ENCODE measurements at regions not wholly inside any gene's neighbourhood (a gene's known extent, or its start where the extent isn't known, plus 50 kb on each side); places are given as distances from the start of the nearest gene placed in this dataset.

DNA sequence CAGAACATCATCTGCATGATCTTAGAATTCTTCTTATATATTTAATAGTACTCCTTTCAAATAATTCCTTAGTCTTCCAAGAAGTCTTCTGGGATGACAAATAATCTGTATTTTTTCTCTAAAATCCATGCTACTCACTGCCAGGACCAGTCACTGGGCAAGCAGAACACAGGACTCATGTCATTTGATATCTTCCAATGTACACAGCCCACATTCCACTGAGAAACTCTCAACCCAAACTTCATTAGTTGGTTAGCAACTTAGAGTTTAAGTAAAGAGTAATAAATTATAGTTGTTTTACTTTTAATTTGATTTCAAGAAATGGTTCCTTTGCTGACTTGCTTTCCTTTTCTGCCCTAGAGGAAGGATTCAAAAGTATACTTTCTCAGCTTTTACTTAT lies 317.0 kb downstream of the VGLL3 start:
- Mint-ChIP-seq H3K27me3 (ENCODE audit: low read depth) (no peaks in the 10 kb centered on the region), H3K4me1 (ENCODE audit: low read depth) (no peaks in the 10 kb centered on the region), H3K36me3 (ENCODE audit: low read depth) (no peaks in the 10 kb centered on the region), H3K27ac (no peak overlapping the region), H3K9me3 (ENCODE audit: insufficient read depth) (peaks cover 10% of the 10 kb centered on the region), H3K4me3 (no peak overlapping the region)
- ChIA-PET POLR2A (no interaction called here), CTCF (no interaction called here)
- DNase-seq (no peak), ATAC-seq (no peak)

DNA sequence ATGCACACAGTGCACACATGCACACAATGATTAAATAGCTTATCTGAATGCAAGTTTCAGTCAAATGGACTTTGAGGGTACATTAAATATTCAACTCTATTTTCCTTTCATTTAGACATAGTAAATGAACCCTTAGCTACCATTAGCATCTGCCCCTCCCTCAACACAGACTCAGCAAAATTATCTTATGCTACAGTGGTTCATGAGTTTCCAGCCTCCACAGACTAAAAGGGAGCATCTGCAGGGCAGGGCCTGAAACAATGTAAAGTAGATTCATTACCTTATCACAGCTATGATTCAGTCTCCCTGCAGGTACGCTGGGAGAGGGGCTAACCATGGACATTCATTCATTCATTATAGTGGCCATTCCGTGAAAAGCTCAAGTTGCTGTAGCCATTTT lies 329.1 kb downstream of the VGLL3 start:
- no peak overlapping the region for H3K4me3 Mint-ChIP-seq
- CTCF ChIA-PET = no interaction called here
- H3K27me3 Mint-ChIP-seq (ENCODE audit: low read depth) = no peaks in the 10 kb centered on the region
- H3K36me3 Mint-ChIP-seq (ENCODE audit: low read depth) = no peaks in the 10 kb centered on the region
- DNase-seq = no peak
- H3K4me1 Mint-ChIP-seq (ENCODE audit: low read depth) = no peaks in the 10 kb centered on the region
- ATAC-seq = no peak
- no peaks in the 10 kb centered on the region for H3K9me3 Mint-ChIP-seq (ENCODE audit: insufficient read depth)
- POLR2A ChIA-PET = no interaction called here
- no peak overlapping the region for H3K27ac Mint-ChIP-seq

DNA sequence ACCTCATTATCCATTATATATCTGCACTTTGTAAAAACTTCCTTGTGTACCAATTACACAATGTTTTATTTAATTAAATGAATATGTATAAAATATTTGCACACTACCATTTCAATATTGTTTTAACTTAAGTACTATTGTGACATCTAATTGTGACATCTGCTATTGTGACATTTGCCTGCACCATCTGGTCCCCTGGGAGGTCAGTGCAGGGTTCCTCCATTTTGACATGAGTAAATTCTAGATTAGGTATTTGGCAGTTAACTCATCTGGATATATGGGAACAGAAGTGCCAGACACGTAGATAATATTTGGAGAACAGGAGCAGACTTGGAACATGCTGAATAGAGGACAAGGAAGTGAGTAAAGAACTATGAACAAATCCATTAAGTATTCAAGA lies 332.1 kb downstream of the VGLL3 start:
- H3K27ac Mint-ChIP-seq = no peak overlapping the region
- H3K36me3 Mint-ChIP-seq (ENCODE audit: low read depth) = no peaks in the 10 kb centered on the region
- no peaks in the 10 kb centered on the region for H3K9me3 Mint-ChIP-seq (ENCODE audit: insufficient read depth)
- H3K4me1 Mint-ChIP-seq (ENCODE audit: low read depth) = no peaks in the 10 kb centered on the region
- CTCF ChIA-PET = no interaction called here
- H3K27me3 Mint-ChIP-seq (ENCODE audit: low read depth) = no peaks in the 10 kb centered on the region
- POLR2A ChIA-PET = no interaction called here
- DNase-seq = no peak
- H3K4me3 Mint-ChIP-seq = no peak overlapping the region
- no peak for ATAC-seq

DNA sequence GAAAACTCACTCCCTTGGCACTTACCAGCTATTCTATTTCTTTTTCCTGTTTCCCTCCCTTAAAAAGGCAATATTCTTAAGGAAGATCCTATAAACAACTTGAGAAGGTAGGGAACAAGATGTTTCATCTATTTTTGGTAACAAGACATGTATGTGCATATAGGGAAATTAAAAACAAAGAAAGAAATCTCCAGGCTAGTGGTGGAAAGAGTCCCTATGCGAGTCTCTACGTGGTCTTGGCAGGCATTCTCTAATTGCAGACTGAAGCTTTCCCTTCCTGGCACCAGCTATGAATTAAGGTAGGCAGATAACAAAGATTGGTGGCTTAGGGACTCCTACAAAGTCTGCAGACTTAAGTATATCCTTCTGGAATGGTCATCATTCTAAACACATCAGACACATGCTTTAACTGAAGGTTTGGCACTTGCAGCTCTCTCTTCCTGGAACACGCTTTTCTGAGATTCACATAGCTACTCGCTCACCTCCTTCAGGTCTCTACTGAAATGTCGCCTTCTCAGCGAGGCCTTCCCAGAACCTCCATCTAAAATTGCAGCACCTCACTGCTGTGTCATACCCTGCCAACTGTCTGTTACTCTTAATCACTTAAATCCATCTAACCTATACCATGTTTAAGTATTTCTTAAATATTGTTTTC lies 336.0 kb downstream of the VGLL3 start:
- Mint-ChIP-seq H3K27ac (no peak overlapping the region), H3K4me1 (ENCODE audit: low read depth) (no peaks in the 10 kb centered on the region), H3K4me3 (no peak overlapping the region), H3K36me3 (ENCODE audit: low read depth) (no peaks in the 10 kb centered on the region), H3K27me3 (ENCODE audit: low read depth) (no peaks in the 10 kb centered on the region), H3K9me3 (ENCODE audit: insufficient read depth) (no peaks in the 10 kb centered on the region)
- ChIA-PET CTCF (no interaction called here), POLR2A (no interaction called here)
- ATAC-seq (no peak), DNase-seq (no peak)

DNA sequence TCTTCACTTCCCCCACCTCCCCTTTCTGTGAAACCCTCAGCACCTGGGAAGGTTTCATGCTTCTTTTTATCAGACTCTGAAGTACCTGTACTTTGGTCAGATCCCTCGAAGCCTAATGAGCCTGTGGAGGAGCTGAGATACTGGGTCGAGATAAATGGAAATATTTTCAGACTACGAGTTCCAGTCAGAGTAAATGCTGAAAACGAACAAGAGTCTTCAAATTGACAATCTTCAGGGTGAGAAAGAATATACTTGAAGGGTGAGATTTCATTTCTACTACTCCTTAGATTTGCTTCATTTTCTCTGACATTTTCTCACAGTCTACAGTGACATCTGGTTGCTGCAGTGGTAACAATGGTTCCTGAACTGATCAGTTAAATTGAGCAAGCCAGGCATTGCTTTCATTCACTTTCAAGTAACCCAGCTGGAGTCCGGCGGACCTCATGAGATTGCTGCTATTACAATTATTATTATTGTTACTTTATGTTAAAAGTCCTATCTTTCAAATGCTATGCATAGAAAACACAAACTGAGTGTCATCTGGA lies 337.2 kb downstream of the VGLL3 start:
- H3K27me3 Mint-ChIP-seq (ENCODE audit: low read depth) = no peaks in the 10 kb centered on the region
- H3K9me3 Mint-ChIP-seq (ENCODE audit: insufficient read depth) = no peaks in the 10 kb centered on the region
- no peaks in the 10 kb centered on the region for H3K4me1 Mint-ChIP-seq (ENCODE audit: low read depth)
- ChIA-PET POLR2A (no interaction called here), CTCF (no interaction called here)
- ATAC-seq (no peak), DNase-seq (no peak)
- H3K36me3 Mint-ChIP-seq (ENCODE audit: low read depth) = no peaks in the 10 kb centered on the region
- no peak overlapping the region for H3K27ac Mint-ChIP-seq
- no peak overlapping the region for H3K4me3 Mint-ChIP-seq

DNA sequence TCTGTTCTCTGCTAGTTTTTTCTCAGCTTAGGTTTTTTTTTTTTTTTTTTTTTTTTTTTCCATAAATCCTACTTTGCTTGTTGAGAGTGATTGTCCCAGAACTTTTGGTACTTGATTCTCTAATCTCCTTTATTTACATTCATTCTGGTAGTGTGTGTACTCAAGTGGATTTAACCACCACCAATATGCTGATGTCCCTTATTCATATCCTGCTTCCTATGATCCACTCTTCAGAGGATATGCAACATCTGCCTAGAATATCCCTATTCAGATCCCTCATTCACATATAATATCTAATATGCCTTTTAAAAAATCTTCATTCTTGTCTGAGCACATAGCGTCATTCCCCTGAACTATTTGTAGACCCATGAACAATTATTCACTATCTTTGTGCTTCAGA lies 342.9 kb downstream of the VGLL3 start:
- Mint-ChIP-seq H3K4me3 (no peak overlapping the region), H3K9me3 (ENCODE audit: insufficient read depth) (peaks cover 4% of the 10 kb centered on the region), H3K27ac (no peak overlapping the region), H3K4me1 (ENCODE audit: low read depth) (no peaks in the 10 kb centered on the region), H3K27me3 (ENCODE audit: low read depth) (no peaks in the 10 kb centered on the region), H3K36me3 (ENCODE audit: low read depth) (no peaks in the 10 kb centered on the region)
- ATAC-seq (no peak), DNase-seq (no peak)
- ChIA-PET CTCF (no interaction called here), POLR2A (no interaction called here)

GRCh38 chr3:86645756-86646155 lies 345.2 kb downstream of the VGLL3 start:
- Mint-ChIP-seq H3K4me1 (ENCODE audit: low read depth) (no peaks in the 10 kb centered on the region), H3K27me3 (ENCODE audit: low read depth) (no peaks in the 10 kb centered on the region)
- ATAC-seq = no peak

DNA sequence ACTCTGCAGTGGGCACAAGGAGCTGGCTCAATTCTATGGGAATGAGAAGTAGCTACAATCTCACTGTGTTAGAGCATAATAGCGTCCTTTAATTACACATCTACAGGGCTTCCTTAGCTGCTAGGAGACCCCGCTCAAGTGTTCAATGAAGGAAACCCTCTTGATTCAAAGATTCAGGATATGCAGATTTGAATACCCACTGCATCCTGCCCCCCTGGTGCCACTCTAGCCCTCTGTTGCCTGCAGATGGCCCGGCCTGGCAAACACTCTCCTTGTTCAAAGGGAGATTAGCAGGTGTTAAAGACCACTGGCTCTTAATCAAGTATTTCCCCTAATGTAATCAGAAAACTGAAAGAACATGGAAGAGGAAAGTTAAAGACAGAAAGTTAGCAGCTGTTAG lies 356.6 kb downstream of the VGLL3 start:
- Mint-ChIP-seq H3K4me3 (no peak overlapping the region), H3K9me3 (ENCODE audit: insufficient read depth) (peaks cover 3% of the 10 kb centered on the region), H3K4me1 (ENCODE audit: low read depth) (no peaks in the 10 kb centered on the region), H3K27me3 (ENCODE audit: low read depth) (no peaks in the 10 kb centered on the region), H3K36me3 (ENCODE audit: low read depth) (no peaks in the 10 kb centered on the region), H3K27ac (no peak overlapping the region)
- CTCF ChIA-PET = no interaction called here
- POLR2A ChIA-PET = no interaction called here
- ATAC-seq (no peak), DNase-seq (no peak)

More at GRCh38 chr3:86645756-86646155, 345.2 kb downstream of the VGLL3 start:
- POLR2A ChIA-PET = no interaction called here
- H3K9me3 Mint-ChIP-seq (ENCODE audit: insufficient read depth) = peaks cover 4% of the 10 kb centered on the region
- no peaks in the 10 kb centered on the region for H3K36me3 Mint-ChIP-seq (ENCODE audit: low read depth)
- no peak overlapping the region for H3K4me3 Mint-ChIP-seq
- CTCF ChIA-PET = no interaction called here
- DNase-seq = no peak
- no peak overlapping the region for H3K27ac Mint-ChIP-seq

- no peak overlapping the region for H3K27ac Mint-ChIP-seq
- ChIA-PET POLR2A (interaction anchor here (0.6 kb wide), 1 partner anchor 125 kb away, joined by 4 read pairs; no protein-coding TSS in a partner anchor), CTCF (no interaction called here)
- no peak for ATAC-seq
- H3K4me3 Mint-ChIP-seq = no peak overlapping the region
- no peaks in the 10 kb centered on the region for H3K4me1 Mint-ChIP-seq (ENCODE audit: low read depth)
- no peak for DNase-seq
- H3K9me3 Mint-ChIP-seq (ENCODE audit: insufficient read depth) = no peaks in the 10 kb centered on the region
- no peaks in the 10 kb centered on the region for H3K27me3 Mint-ChIP-seq (ENCODE audit: low read depth)
- H3K36me3 Mint-ChIP-seq (ENCODE audit: low read depth) = no peaks in the 10 kb centered on the region
Observed at GRCh38 chr3:86629511-86629910, 361.4 kb downstream of the VGLL3 start.

- Mint-ChIP-seq H3K36me3 (ENCODE audit: low read depth) (no peaks in the 10 kb centered on the region), H3K27ac (no peak overlapping the region), H3K4me1 (ENCODE audit: low read depth) (no peaks in the 10 kb centered on the region), H3K9me3 (ENCODE audit: insufficient read depth) (no peaks in the 10 kb centered on the region), H3K27me3 (ENCODE audit: low read depth) (no peaks in the 10 kb centered on the region), H3K4me3 (no peak overlapping the region)
- POLR2A ChIA-PET = no interaction called here
- CTCF ChIA-PET = no interaction called here
- no peak for ATAC-seq
- DNase-seq = no peak
Observed at GRCh38 chr3:86624192-86624591, 366.8 kb downstream of the VGLL3 start.

- ChIA-PET CTCF (no interaction called here), POLR2A (no interaction called here)
- Mint-ChIP-seq H3K4me3 (no peak overlapping the region), H3K4me1 (ENCODE audit: low read depth) (no peaks in the 10 kb centered on the region), H3K27me3 (ENCODE audit: low read depth) (no peaks in the 10 kb centered on the region), H3K27ac (no peak overlapping the region), H3K9me3 (ENCODE audit: insufficient read depth) (no peaks in the 10 kb centered on the region), H3K36me3 (ENCODE audit: low read depth) (no peaks in the 10 kb centered on the region)
- no peak for DNase-seq
- no peak for ATAC-seq
Observed at GRCh38 chr3:86618706-86619105, 372.2 kb downstream of the VGLL3 start.

GRCh38 chr3:86605166-86605565 lies 385.8 kb downstream of the VGLL3 start:
- DNase-seq (no peak), ATAC-seq (no peak)
- H3K27ac Mint-ChIP-seq = no peak overlapping the region
- no peak overlapping the region for H3K4me3 Mint-ChIP-seq
- no peaks in the 10 kb centered on the region for H3K36me3 Mint-ChIP-seq (ENCODE audit: low read depth)
- ChIA-PET CTCF (no interaction called here), POLR2A (no interaction called here)
- H3K27me3 Mint-ChIP-seq (ENCODE audit: low read depth) = no peaks in the 10 kb centered on the region
- H3K9me3 Mint-ChIP-seq (ENCODE audit: insufficient read depth) = peaks cover 9% of the 10 kb centered on the region
- H3K4me1 Mint-ChIP-seq (ENCODE audit: low read depth) = no peaks in the 10 kb centered on the region

DNA sequence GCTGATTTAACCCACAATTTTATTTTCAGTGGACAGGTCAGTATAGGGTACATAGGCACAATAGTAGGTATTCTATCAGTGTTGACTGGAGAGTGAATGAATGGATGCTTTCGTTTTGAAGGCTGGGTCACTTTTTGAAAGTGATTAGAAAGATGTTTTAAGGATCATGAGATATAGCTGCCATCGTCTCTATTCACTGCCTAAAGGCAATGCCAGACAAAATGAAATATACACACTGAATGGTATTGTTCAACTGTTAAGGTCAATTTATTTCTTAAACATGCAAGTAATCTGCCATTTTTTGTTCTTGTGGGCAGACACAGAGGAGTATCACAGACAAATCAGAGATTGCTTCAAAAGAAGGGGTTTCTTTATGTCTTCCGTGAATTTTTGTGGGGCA lies 395.3 kb downstream of the VGLL3 start:
- ATAC-seq = no peak
- Mint-ChIP-seq H3K9me3 (ENCODE audit: insufficient read depth) (peaks cover 11% of the 10 kb centered on the region), H3K4me1 (ENCODE audit: low read depth) (no peaks in the 10 kb centered on the region), H3K27ac (no peak overlapping the region), H3K36me3 (ENCODE audit: low read depth) (no peaks in the 10 kb centered on the region), H3K4me3 (no peak overlapping the region), H3K27me3 (ENCODE audit: low read depth) (no peaks in the 10 kb centered on the region)
- POLR2A ChIA-PET = no interaction called here
- no peak for DNase-seq
- CTCF ChIA-PET = no interaction called here
